IMR-90 (cell line): ENCODE measurements at regions not wholly inside any gene's neighbourhood (a gene's known extent, or its start where the extent isn't known, plus 50 kb on each side); places are given as distances from the start of the nearest gene placed in this dataset.

ENCODE experiments used
- ATAC-seq: fragments of 200-7000 bp; cut with Tn5 transposase; 2 replicates; pipeline ENCODE4 v1.9.1; 2020; ENCODE audit warnings: low read depth, mild to moderate bottlenecking, moderate library complexity
- BruUV-seq: library from RNA; stranded (reverse); fragments of 400-500 nt; replicated peaks from 2 replicates; lab custom pipeline; 2021; lab: Mats Ljungman, UMichigan
- CTCF ChIA-PET: fragments of 300-600 bp; formaldehyde crosslinking; extraction: SDS; loops from one replicate; lab custom pipeline; 2021; ENCODE audit warnings: antibody characterized with exemption; lab: Yijun Ruan, JAX
- POLR2A ChIA-PET: fragments of 300-600 bp; sonication (Branson Sonifier 250); formaldehyde crosslinking; loops from one replicate; lab custom pipeline; 2022; ENCODE audit warnings: antibody characterized with exemption; ENCODE audit not compliant: unreplicated experiment; lab: Charles Lee
- DNase-seq: peaks from one replicate; pipeline ENCODE4 v3.0.0; 2013
- H2AFZ ChIP-seq: replicated peaks from 2 replicates; pipeline ENCODE3; 2013; ENCODE audit warnings: low read length, mild to moderate bottlenecking; ENCODE audit not compliant: poor library complexity
- H2AK5ac ChIP-seq: 2 replicates; pipeline ENCODE4 v1.6.1; 2013; ENCODE audit warnings: low read depth, low read length, inconsistent platforms
- H2AK9ac ChIP-seq: replicated peaks from 2 replicates; pipeline ENCODE3; 2013; ENCODE audit warnings: mild to moderate bottlenecking, low read depth, low read length, moderate library complexity; ENCODE audit not compliant: poor library complexity
- H2BK120ac ChIP-seq: 2 replicates; pipeline ENCODE4 v1.6.1; 2013; ENCODE audit warnings: low read depth, low read length, inconsistent platforms
- H2BK15ac ChIP-seq: 3 replicates; pipeline ENCODE4 v1.6.1; 2013; ENCODE audit warnings: low read depth, low read length, inconsistent platforms
- H2BK20ac ChIP-seq: 2 replicates; pipeline ENCODE4 v1.6.1; 2013; ENCODE audit warnings: low read depth, mild to moderate bottlenecking, inconsistent platforms, low read length, moderate library complexity
- H2BK5ac ChIP-seq: 2 replicates; pipeline ENCODE4 v1.6.1; 2013; ENCODE audit warnings: mild to moderate bottlenecking, low read depth, low read length, inconsistent platforms; ENCODE audit not compliant: poor library complexity, severe bottlenecking
- H3K14ac ChIP-seq: replicated peaks from 2 replicates; pipeline ENCODE4 v1.6.1; 2013; ENCODE audit warnings: low read depth, low read length, inconsistent platforms
- H3K18ac ChIP-seq: 2 replicates; pipeline ENCODE4 v1.6.1; 2013; ENCODE audit warnings: low read depth, low read length, control low read depth
- H3K23ac ChIP-seq: 2 replicates; pipeline ENCODE4 v1.6.1; 2013; ENCODE audit warnings: low read depth, low read length, inconsistent platforms
- H3K27ac ChIP-seq: 2 replicates; pipeline ENCODE4 v1.5.1; 2013; ENCODE audit warnings: mild to moderate bottlenecking, control low read depth, low read length; ENCODE audit not compliant: insufficient read depth
- H3K27me3 ChIP-seq: 2 replicates; pipeline ENCODE4 v1.6.1; 2013; ENCODE audit warnings: low read length; ENCODE audit not compliant: control insufficient read depth, insufficient read depth
- H3K36me3 ChIP-seq: 2 replicates; pipeline ENCODE4 v1.6.1; 2013; ENCODE audit warnings: low read length, mixed read lengths; ENCODE audit not compliant: control insufficient read depth, insufficient read depth
- H3K4ac ChIP-seq: 2 replicates; pipeline ENCODE4 v1.6.1; 2013; ENCODE audit warnings: low read depth, low read length, inconsistent platforms
- H3K4me1 ChIP-seq: 2 replicates; pipeline ENCODE4 v1.6.1; 2013; ENCODE audit warnings: low read length, mixed read lengths; ENCODE audit not compliant: control insufficient read depth, insufficient read depth
- H3K4me2 ChIP-seq: 2 replicates; pipeline ENCODE4 v1.6.1; 2013; ENCODE audit warnings: low read depth, mild to moderate bottlenecking, control low read depth, low read length, moderate library complexity
- H3K4me3 ChIP-seq: 2 replicates; pipeline ENCODE4 v1.5.1; 2013; ENCODE audit warnings: low read depth, mild to moderate bottlenecking, control low read depth, low read length, moderate library complexity; ENCODE audit not compliant: insufficient read depth
- H3K56ac ChIP-seq: 2 replicates; pipeline ENCODE4 v1.6.1; 2013; ENCODE audit warnings: low read length, inconsistent platforms; ENCODE audit not compliant: insufficient read depth; ENCODE audit errors: extremely low read depth
- H3K79me1 ChIP-seq, 2 experiments: 2 replicates each; pipeline ENCODE4 v1.6.1; 2013; ENCODE audit warnings: low read length in 2 of 2, inconsistent platforms in 1 of 2, low read depth in 1 of 2
- H3K9ac ChIP-seq: 2 replicates; pipeline ENCODE4 v1.6.1; 2013; ENCODE audit warnings: low read depth, low read length, control low read depth
- H3K9me1 ChIP-seq: 2 replicates; pipeline ENCODE4 v1.6.1; 2013; ENCODE audit warnings: low read length, inconsistent platforms; ENCODE audit not compliant: insufficient read depth
- H3K9me3 ChIP-seq: 2 replicates; pipeline ENCODE4 v1.6.1; 2013; ENCODE audit warnings: low read length; ENCODE audit not compliant: control insufficient read depth, insufficient read depth
- H4K20me1 ChIP-seq: 2 replicates; pipeline ENCODE4 v1.6.1; 2013; ENCODE audit warnings: low read length, inconsistent platforms; ENCODE audit not compliant: insufficient read depth
- H4K5ac ChIP-seq: 2 replicates; pipeline ENCODE4 v1.6.1; 2013; ENCODE audit warnings: mild to moderate bottlenecking, low read depth, low read length, control low read depth
- H4K8ac ChIP-seq, 2 experiments: 2 replicates each; pipeline ENCODE4 v1.6.1; 2013; ENCODE audit warnings: low read depth in 2 of 2, low read length in 2 of 2, control low read depth in 1 of 2, inconsistent platforms in 1 of 2
- H4K91ac ChIP-seq: 2 replicates; pipeline ENCODE4 v1.6.1; 2013; ENCODE audit warnings: low read depth, low read length, inconsistent platforms; ENCODE audit not compliant: insufficient read depth
- BHLHE40 ChIP-seq: fragments of 150-350 bp; IDR thresholded peaks from 2 replicates; pipeline ENCODE4 v1.6.1; 2016; ENCODE audit warnings: mild to moderate bottlenecking, low read depth, low read length
- CEBPB ChIP-seq: IDR thresholded peaks from 2 replicates; pipeline ENCODE4 v1.6.1; 2012; ENCODE audit warnings: low read depth, low read length, improper control_type of control experiment
- CHD1 ChIP-seq: IDR thresholded peaks from 2 replicates; pipeline ENCODE4 v1.6.1; 2012; ENCODE audit warnings: low read depth, low read length, improper control_type of control experiment
- CTCF ChIP-seq: conservative IDR thresholded peaks from 2 replicates; pipeline ENCODE4 v1.5.1; 2012; ENCODE audit warnings: mild to moderate bottlenecking, low read depth, low read length, improper control_type of control experiment
- ELK1 ChIP-seq: fragments of 150-350 bp; IDR thresholded peaks from 2 replicates; pipeline ENCODE4 v1.6.1; 2016; ENCODE audit warnings: low read depth, mild to moderate bottlenecking, low read length, moderate library complexity, borderline replicate concordance
- FOS ChIP-seq: fragments of 150-350 bp; IDR thresholded peaks from 2 replicates; pipeline ENCODE4 v1.6.1; 2016; ENCODE audit warnings: low read depth, low read length
- MAZ ChIP-seq: IDR thresholded peaks from 2 replicates; pipeline ENCODE4 v1.6.1; 2012; ENCODE audit warnings: low read depth, mild to moderate bottlenecking, low read length, improper control_type of control experiment, moderate library complexity, borderline replicate concordance
- MXI1 ChIP-seq: IDR thresholded peaks from 2 replicates; pipeline ENCODE4 v1.6.1; 2012; ENCODE audit warnings: low read depth, mild to moderate bottlenecking, low read length, moderate library complexity, borderline replicate concordance
- POLR2A ChIP-seq: IDR thresholded peaks from 2 replicates; pipeline ENCODE4 v1.6.1; 2012; ENCODE audit warnings: mild to moderate bottlenecking, low read depth, low read length
- RAD21 ChIP-seq: IDR thresholded peaks from 2 replicates; pipeline ENCODE4 v1.6.1; 2012; ENCODE audit warnings: low read length, improper control_type of control experiment
- WGBS, 2 experiments: methylation state at CpG; one replicate each; pipeline versions ENCODE4 v1.1.5 to v1.1.7; 2013; ENCODE audit warnings: missing lambda C conversion rate in 2 of 2; ENCODE audit not compliant: insufficient read length in 1 of 2; ENCODE audit errors: extremely low coverage in 2 of 2; 5-methylcytosine and 5-hydroxymethylcytosine counted together
- dilution Hi-C: fragments of 300-500 bp; cut with HindIII; formaldehyde crosslinking; loops from one replicate; pipeline ENCODE4 v1.14.3; 2018; ENCODE audit warnings: low sequenced_read_pairs; ENCODE audit not compliant: unreplicated experiment
- in situ Hi-C: fragments of 300-500 bp; cut with MboI; formaldehyde crosslinking; loops from 3 replicates; pipeline ENCODE4 v1.14.3; 2019; ENCODE audit warnings: low sequenced_read_pairs, inconsistent platforms, mixed read lengths
- intact Hi-C: fragments of 100-400 bp; cut with micrococcal nuclease; formaldehyde crosslinking; loops from 2 replicates; pipeline ENCODE4 v1.10.0; 2022

GRCh38 chr9:104319685-104320084, 184.4 kb upstream of the OR13F1 start:
- DNase-seq (no peak), ATAC-seq (no peak)
- no peak overlapping the region for H3K4ac ChIP-seq
- no peak overlapping the region for H4K91ac ChIP-seq
- H2BK15ac ChIP-seq, result no peak overlapping the region
- ChIA-PET CTCF (no interaction called here), POLR2A (no interaction called here)
- BruUV-seq, result no TSS peak
- no peak overlapping the region for H2AK5ac ChIP-seq
- H2AK9ac ChIP-seq, result no peak overlapping the region
- no peak overlapping the region for H2BK20ac ChIP-seq
- no peak overlapping the region for H2AFZ ChIP-seq
- no peak overlapping the region for H4K5ac ChIP-seq
- WGBS, 2 experiments, result no CpG with 5 or more reads among the region's 3 CpGs
- no peaks in the 10 kb centered on the region for H3K9me1 ChIP-seq
- dilution Hi-C loops (no loop called here), intact Hi-C loops (no loop called here), in situ Hi-C loops (no loop called here)
- no peak overlapping the region for H3K9ac ChIP-seq
- no peak overlapping the region for H3K18ac ChIP-seq
- H3K9me3 ChIP-seq, result no peaks in the 10 kb centered on the region; the same call in 1 of the 2 replicates
- no peak overlapping the region for H3K27ac ChIP-seq
- H3K79me1 ChIP-seq, result no peaks in the 10 kb centered on the region
- H3K4me3 ChIP-seq, result no peak overlapping the region
- H2BK5ac ChIP-seq, result no peak overlapping the region
- H3K27me3 ChIP-seq, result no peaks in the 10 kb centered on the region
- H3K56ac ChIP-seq, result no peak overlapping the region
- TF ChIP-seq CTCF, result no peak
- TF ChIP-seq MXI1, result no peak
- TF ChIP-seq MAZ, result no peak
- no peak for TF ChIP-seq ELK1
- no peak for TF ChIP-seq CEBPB
- no peak for TF ChIP-seq BHLHE40
- TF ChIP-seq FOS, result no peak
- no peak for TF ChIP-seq RAD21
- TF ChIP-seq POLR2A, result no peak
- no peak for TF ChIP-seq CHD1
- H3K23ac ChIP-seq, result no peak overlapping the region
- H3K4me1 ChIP-seq, result no peaks in the 10 kb centered on the region
- H3K4me2 ChIP-seq, result no peak overlapping the region
- no peaks in the 10 kb centered on the region for H4K20me1 ChIP-seq
- no peak overlapping the region for H4K8ac ChIP-seq
- no peak overlapping the region for H2BK120ac ChIP-seq
- H3K14ac ChIP-seq, result no peak overlapping the region
- H3K36me3 ChIP-seq, result no peaks in the 10 kb centered on the region
